Nephron progenitor cell (in vitro differentiated cells): ENCODE measurements at regions not wholly inside any gene's neighbourhood (a gene's known extent, or its start where the extent isn't known, plus 50 kb on each side); places are given as distances from the start of the nearest gene placed in this dataset.
A peak's percentile ranks its signal among the peaks of the same experiment; 100 is the strongest.

Experiments
- DNase-seq: peaks from one replicate; pipeline ENCODE4 v3.0.0; 2021
- H3K27ac Mint-ChIP-seq: 2 replicates; pipeline ENCODE4 v1.8.0; 2021; ENCODE audit warnings: mild to moderate bottlenecking, moderate library complexity, mixed read lengths
- H3K27me3 Mint-ChIP-seq: 2 replicates; pipeline ENCODE4 v1.8.0; 2021; ENCODE audit warnings: mild to moderate bottlenecking, low read depth, mixed read lengths; ENCODE audit not compliant: poor library complexity
- H3K36me3 Mint-ChIP-seq: 2 replicates; pipeline ENCODE4 v1.8.0; 2021; ENCODE audit warnings: low read depth, mixed read lengths
- H3K4me1 Mint-ChIP-seq: 2 replicates; pipeline ENCODE4 v1.8.0; 2021; ENCODE audit warnings: mixed read lengths
- H3K4me3 Mint-ChIP-seq: 2 replicates; pipeline ENCODE4 v1.8.0; 2021; ENCODE audit warnings: mild to moderate bottlenecking, moderate library complexity, mixed read lengths
- H3K9me3 Mint-ChIP-seq: 2 replicates; pipeline ENCODE4 v1.8.0; 2021; ENCODE audit warnings: mild to moderate bottlenecking, moderate library complexity, mixed read lengths
- CTCF ChIP-seq: fragments of 200-600 bp; sonication (generic); IDR thresholded peaks from 2 replicates; pipeline ENCODE4 v1.5.0; 2021; ENCODE audit warnings: antibody characterized with exemption

GRCh38 chr1:34587761-34588160 is 167.1 kb upstream of the GJB5 start:
- DNase-seq, result no peak
- Mint-ChIP-seq H3K27ac (peak overlapping the region; percentile 4), H3K36me3 (no peaks in the 10 kb centered on the region), H3K4me3 (no peak overlapping the region), H3K4me1 (peaks cover 20% of the 10 kb centered on the region), H3K9me3 (no peaks in the 10 kb centered on the region), H3K27me3 (peaks cover 14% of the 10 kb centered on the region)
- TF ChIP-seq CTCF, result no peak

GRCh38 chr1:34590211-34590623 is 164.6 kb upstream of the GJB5 start:
- DNase-seq, result no peak
- H3K27me3 Mint-ChIP-seq, result peaks cover 10% of the 10 kb centered on the region
- peaks cover 15% of the 10 kb centered on the region for H3K4me1 Mint-ChIP-seq
- no peak for TF ChIP-seq CTCF
- no peak overlapping the region for H3K4me3 Mint-ChIP-seq
- H3K9me3 Mint-ChIP-seq, result no peaks in the 10 kb centered on the region
- H3K36me3 Mint-ChIP-seq, result no peaks in the 10 kb centered on the region
- H3K27ac Mint-ChIP-seq, result no peak overlapping the region

GRCh38 chr1:34591751-34592629 is 162.9 kb upstream of the GJB5 start:
- no peak overlapping the region for H3K4me3 Mint-ChIP-seq
- H3K36me3 Mint-ChIP-seq, result no peaks in the 10 kb centered on the region
- TF ChIP-seq CTCF, result no peak
- DNase-seq, result no peak
- no peak overlapping the region for H3K27ac Mint-ChIP-seq
- peaks cover 10% of the 10 kb centered on the region for H3K27me3 Mint-ChIP-seq
- H3K9me3 Mint-ChIP-seq, result no peaks in the 10 kb centered on the region
- peaks cover 24% of the 10 kb centered on the region for H3K4me1 Mint-ChIP-seq

- peak; percentile 94 for TF ChIP-seq CTCF
- Mint-ChIP-seq H3K9me3 (no peaks in the 10 kb centered on the region), H3K4me3 (no peak overlapping the region), H3K4me1 (peaks cover 21% of the 10 kb centered on the region), H3K36me3 (no peaks in the 10 kb centered on the region), H3K27ac (no peak overlapping the region), H3K27me3 (peaks cover 23% of the 10 kb centered on the region)
- DNase-seq, result peak; percentile 94
Measured at GRCh38 chr1:34597877-34598514, 156.9 kb upstream of the GJB5 start.

GRCh38 chr1:34602907-34603306 is 151.9 kb upstream of the GJB5 start:
- H3K27ac Mint-ChIP-seq, result peak overlapping the region; percentile 26
- H3K9me3 Mint-ChIP-seq, result no peaks in the 10 kb centered on the region
- H3K4me3 Mint-ChIP-seq, result no peak overlapping the region
- H3K27me3 Mint-ChIP-seq, result peaks cover 42% of the 10 kb centered on the region
- no peak for DNase-seq
- peaks cover 13% of the 10 kb centered on the region for H3K4me1 Mint-ChIP-seq
- TF ChIP-seq CTCF, result no peak
- no peaks in the 10 kb centered on the region for H3K36me3 Mint-ChIP-seq
